C4-2B (cell line): ENCODE measurements at regions not wholly inside any gene's neighbourhood (a gene's known extent, or its start where the extent isn't known, plus 50 kb on each side); places are given as distances from the start of the nearest gene placed in this dataset.

Experiments
- CTCF ChIP-seq: fragments of 450-650 bp; conservative IDR thresholded peaks from 2 replicates; pipeline ENCODE4 v1.5.1; 2017; ENCODE audit warnings: mild to moderate bottlenecking
- ZFX ChIP-seq: fragments of 450-650 bp; IDR thresholded peaks from 2 replicates; pipeline ENCODE4 v1.6.1; 2017

- no peak for TF ChIP-seq CTCF
- no peak for TF ChIP-seq ZFX
Measured at GRCh38 chr4:82231806-82232205, 142.0 kb downstream of the HNRNPD start.
